ENCODE measurements at regions not wholly inside any gene's neighbourhood (a gene's known extent, or its start where the extent isn't known, plus 50 kb on each side); places are given as distances from the start of the nearest gene placed in this dataset.
"Not testable (repeated sequence)": the region's sequence is repeated elsewhere in the genome, so short reads cannot be mapped to it uniquely, and the experiment has no call there.

DNA sequence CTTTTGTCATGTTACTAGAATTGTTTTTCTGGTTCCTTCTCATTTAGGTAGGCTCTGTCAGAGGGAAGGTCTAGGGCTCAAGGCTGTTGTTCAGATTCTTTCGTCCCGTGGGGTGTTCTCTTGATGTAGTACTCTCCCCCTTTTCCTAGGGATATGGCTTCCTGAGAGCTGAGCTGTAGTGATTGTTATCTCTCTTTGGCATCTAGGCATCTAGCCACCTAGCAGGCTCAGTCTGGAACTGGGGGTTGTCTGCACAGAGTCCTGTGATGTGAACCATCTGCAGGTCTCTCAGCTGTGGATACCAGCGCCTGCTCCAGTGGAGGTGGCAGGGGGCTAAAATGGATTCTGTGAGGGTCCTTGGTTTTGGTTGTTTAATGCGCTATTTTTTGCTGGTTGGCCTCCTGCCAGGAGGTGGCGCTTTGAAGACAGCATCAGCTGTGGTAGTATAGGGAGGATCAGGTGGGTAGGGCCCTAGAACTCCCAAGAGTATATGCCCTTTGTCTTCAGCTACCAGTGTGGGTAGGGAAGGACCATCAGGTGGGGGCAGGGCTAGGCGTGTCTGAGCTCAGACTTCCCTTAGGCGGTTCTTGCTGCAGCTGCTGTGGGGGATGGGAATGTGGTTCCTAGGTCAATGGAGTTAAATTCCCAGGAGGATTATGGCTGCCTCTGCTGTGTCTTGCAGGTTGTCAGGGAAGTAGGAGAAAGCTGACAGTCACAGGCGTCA, 78.1 kb upstream of the RAB40AL start:
- not testable (repeated sequence) for DNase-seq (ENCODE audit: low spot score); H3K36me3 Mint-ChIP-seq; H3K4me3 Mint-ChIP-seq; H3K27me3 Mint-ChIP-seq; H3K9me3 Mint-ChIP-seq; H3K27ac Mint-ChIP-seq; H3K4me1 Mint-ChIP-seq (ENCODE audit: low read depth in 2 of 2); ATAC-seq

DNA sequence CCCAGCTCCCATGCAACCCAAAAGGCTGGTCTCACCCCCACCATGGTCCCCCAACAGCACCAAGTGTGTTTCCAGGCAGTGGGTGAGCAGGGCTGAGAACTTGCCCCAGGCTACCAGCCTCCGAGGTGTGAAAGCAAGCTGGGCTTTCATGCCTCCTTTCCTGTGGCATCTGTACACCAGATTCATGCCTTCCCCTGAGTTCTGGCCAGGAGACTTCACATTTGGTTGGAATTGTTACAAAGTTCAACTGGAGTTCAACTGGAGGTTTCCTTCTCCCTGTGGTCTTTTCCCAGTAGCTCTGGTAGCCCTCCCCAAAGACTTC, 77.6 kb upstream of the RAB40AL start:
- H3K27me3 Mint-ChIP-seq: peaks cover 0 to 3% of the 10 kb centered on the region in 2 donors
- H3K36me3 Mint-ChIP-seq: no peaks in the 10 kb centered on the region
- H3K4me3 Mint-ChIP-seq: no peak overlapping the region
- DNase-seq (ENCODE audit: low spot score) (no peak), ATAC-seq (no peak)
- no peaks in the 10 kb centered on the region for H3K4me1 Mint-ChIP-seq (ENCODE audit: low read depth in 2 of 2)
- H3K27ac Mint-ChIP-seq: no peak overlapping the region
- H3K9me3 Mint-ChIP-seq: no peaks in the 10 kb centered on the region

DNA sequence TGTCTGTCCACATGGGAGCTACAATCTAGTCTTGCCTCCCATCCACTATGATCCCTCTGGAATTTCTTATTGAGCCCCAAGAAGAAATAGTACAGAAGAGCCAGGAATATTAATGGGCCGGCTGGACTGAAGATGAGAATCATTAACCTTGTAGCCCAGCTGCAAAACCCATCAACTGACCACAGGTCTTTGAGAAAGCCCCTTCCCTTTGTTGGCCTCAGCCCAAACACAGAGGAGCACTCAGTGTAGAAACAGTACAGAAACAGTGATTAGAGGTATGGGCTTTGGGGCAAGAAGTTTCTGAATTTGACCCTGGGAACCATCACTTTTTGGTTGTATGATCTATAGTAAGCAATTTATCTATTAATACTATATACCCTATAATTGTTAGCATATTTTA, 76.8 kb upstream of the RAB40AL start:
- ATAC-seq: no peak
- no peak for DNase-seq (ENCODE audit: low spot score)
- Mint-ChIP-seq H3K27me3 (peaks cover 0 to 3% of the 10 kb centered on the region in 2 donors), H3K36me3 (no peaks in the 10 kb centered on the region), H3K4me3 (no peak overlapping the region), H3K9me3 (no peaks in the 10 kb centered on the region), H3K4me1 (ENCODE audit: low read depth in 2 of 2) (no peaks in the 10 kb centered on the region), H3K27ac (no peak overlapping the region)

DNA sequence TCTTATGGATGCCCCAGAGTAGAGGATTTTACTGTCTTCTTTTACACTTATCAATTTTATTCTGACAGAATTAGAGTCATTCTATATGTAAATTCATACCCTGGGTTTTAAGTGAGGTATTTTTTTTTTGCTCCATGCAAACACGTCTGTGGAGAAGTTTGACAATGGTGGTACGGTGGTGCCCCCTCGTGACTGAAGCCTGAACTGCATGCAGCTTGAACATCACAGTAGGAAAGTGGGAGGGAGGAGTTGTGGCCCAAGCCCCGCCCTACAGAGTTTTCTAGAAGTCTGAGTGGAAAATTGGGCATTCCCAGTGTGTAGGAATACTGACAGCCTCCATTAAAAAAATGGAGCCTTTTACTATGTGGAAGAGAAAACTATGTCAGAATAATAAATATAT, 73.3 kb upstream of the RAB40AL start:
- H3K4me3 Mint-ChIP-seq: no peak overlapping the region
- ATAC-seq (peak; percentile 77 to 86), DNase-seq (ENCODE audit: low spot score) (peak; percentile 67)
- H3K4me1 Mint-ChIP-seq (ENCODE audit: low read depth in 2 of 2): no peaks in the 10 kb centered on the region
- no peaks in the 10 kb centered on the region for H3K27me3 Mint-ChIP-seq
- H3K9me3 Mint-ChIP-seq: no peaks in the 10 kb centered on the region
- no peaks in the 10 kb centered on the region for H3K36me3 Mint-ChIP-seq
- no peak overlapping the region for H3K27ac Mint-ChIP-seq

DNA sequence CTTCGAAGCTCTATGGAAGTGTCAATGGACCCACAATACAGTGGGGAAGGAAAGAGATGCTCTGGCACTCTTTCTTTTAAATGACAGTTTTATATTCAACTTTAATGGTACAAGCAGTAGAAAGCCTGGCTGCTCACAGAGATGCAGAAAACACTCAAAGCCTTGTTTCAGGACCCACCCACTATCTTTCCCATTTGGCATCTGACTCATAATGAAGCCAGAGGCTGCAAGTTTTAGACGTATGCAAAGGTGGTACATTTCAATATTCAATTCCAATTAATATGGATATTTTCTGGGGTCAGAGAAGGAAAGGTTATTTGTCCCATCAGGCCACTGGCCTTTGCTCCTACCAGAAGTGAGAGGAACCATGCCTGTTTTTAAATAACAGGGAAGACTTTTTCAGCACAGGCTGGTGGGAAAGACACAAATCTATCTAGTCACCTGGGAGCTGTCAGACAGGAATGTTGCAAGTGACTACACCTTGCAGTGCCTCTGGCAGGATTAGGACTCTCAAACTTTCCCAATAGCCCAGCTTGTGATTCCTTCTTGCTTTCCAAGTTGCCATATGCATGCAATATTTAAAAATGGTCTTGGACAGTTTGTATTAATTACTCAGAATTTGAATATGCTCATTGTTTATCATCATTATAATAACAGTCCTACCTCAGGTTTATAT, 70.0 kb upstream of the RAB40AL start:
- H3K4me3 Mint-ChIP-seq: no peak overlapping the region
- no peaks in the 10 kb centered on the region for H3K27me3 Mint-ChIP-seq
- no peak overlapping the region for H3K27ac Mint-ChIP-seq
- no peak for ATAC-seq
- H3K4me1 Mint-ChIP-seq (ENCODE audit: low read depth in 2 of 2): no peaks in the 10 kb centered on the region
- DNase-seq (ENCODE audit: low spot score): no peak
- H3K36me3 Mint-ChIP-seq: no peaks in the 10 kb centered on the region
- no peaks in the 10 kb centered on the region for H3K9me3 Mint-ChIP-seq

DNA sequence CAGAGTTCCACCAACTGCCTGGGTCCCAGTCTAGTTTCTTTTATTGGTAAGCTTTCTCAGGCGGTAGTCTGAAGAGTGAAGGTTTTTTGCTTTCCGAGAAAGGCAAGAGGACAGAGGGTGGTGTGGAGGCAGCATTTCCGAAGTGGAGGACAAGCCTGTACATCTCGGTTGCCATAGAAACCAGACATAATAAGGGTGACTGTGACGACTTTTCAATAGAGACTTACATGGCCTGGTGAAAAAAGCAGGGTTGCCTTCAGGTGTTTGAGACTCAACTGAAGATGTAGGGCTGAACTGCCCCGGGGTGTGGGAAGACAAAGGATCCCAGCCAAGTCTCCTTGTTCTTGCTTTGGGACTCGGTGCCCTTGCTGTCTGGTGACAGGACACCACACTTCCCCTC, 53.6 kb upstream of the RAB40AL start:
- H3K4me1 Mint-ChIP-seq (ENCODE audit: low read depth in 2 of 2): no peaks in the 10 kb centered on the region
- H3K27me3 Mint-ChIP-seq: no peaks in the 10 kb centered on the region
- H3K36me3 Mint-ChIP-seq: no peaks in the 10 kb centered on the region
- ATAC-seq: no peak
- no peaks in the 10 kb centered on the region for H3K9me3 Mint-ChIP-seq
- no peak overlapping the region for H3K27ac Mint-ChIP-seq
- H3K4me3 Mint-ChIP-seq: no peak overlapping the region
- DNase-seq (ENCODE audit: low spot score): no peak
